SK-N-DZ (cell line): ENCODE measurements at regions not wholly inside any gene's neighbourhood (a gene's known extent, or its start where the extent isn't known, plus 50 kb on each side); places are given as distances from the start of the nearest gene placed in this dataset.
"Not testable (repeated sequence)": the region's sequence is repeated elsewhere in the genome, so short reads cannot be mapped to it uniquely, and the experiment has no call there.

ENCODE experiments used
- DNase-seq: peaks from one replicate; pipeline ENCODE4 v3.0.0-alpha.2; 2015; ENCODE audit warnings: low spot score

GRCh38 chr2:190742431-190742830 lies 93.5 kb downstream of the NAB1 start:
- DNase-seq = no peak

DNA sequence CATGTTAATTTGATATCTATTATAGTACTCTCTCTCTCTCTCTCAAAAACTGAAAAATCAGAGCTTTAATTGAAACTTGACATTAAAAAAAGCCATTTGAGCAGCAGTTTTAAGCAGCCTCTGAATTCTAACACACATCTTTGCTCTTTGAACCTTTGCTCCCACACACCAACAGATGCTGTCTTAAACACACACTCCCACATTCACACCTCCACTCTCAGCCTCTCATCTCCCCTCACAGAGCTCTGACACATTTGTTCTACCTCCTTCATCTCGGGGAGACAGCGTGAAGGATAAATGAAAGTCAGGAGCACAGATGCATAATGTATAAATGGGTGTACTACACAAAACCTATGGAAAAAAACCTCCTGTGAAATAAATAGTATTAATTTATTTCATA lies 95.2 kb downstream of the NAB1 start:
- DNase-seq = no peak

GRCh38 chr2:190746971-190747761 lies 98.3 kb downstream of the NAB1 start:
- DNase-seq = no peak

- DNase-seq = no peak
These were observed 100.1 kb downstream of the NAB1 start for GRCh38 chr2:190748966-190749365.

GRCh38 chr2:190755772-190756415 lies 107.0 kb downstream of the NAB1 start:
- DNase-seq = no peak

GRCh38 chr2:190759749-190760213 lies 110.9 kb downstream of the NAB1 start:
- no peak for DNase-seq

GRCh38 chr2:190760353-190761150 lies 111.7 kb downstream of the NAB1 start:
- not testable (repeated sequence) for DNase-seq

- DNase-seq = not testable (repeated sequence)
These were observed 112.3 kb downstream of the NAB1 start for GRCh38 chr2:190761216-190761615.

- DNase-seq = no peak
These were observed 113.7 kb downstream of the NAB1 start for GRCh38 chr2:190762566-190762965.

GRCh38 chr2:190763100-190763499 lies 114.2 kb downstream of the NAB1 start:
- no peak for DNase-seq

DNA sequence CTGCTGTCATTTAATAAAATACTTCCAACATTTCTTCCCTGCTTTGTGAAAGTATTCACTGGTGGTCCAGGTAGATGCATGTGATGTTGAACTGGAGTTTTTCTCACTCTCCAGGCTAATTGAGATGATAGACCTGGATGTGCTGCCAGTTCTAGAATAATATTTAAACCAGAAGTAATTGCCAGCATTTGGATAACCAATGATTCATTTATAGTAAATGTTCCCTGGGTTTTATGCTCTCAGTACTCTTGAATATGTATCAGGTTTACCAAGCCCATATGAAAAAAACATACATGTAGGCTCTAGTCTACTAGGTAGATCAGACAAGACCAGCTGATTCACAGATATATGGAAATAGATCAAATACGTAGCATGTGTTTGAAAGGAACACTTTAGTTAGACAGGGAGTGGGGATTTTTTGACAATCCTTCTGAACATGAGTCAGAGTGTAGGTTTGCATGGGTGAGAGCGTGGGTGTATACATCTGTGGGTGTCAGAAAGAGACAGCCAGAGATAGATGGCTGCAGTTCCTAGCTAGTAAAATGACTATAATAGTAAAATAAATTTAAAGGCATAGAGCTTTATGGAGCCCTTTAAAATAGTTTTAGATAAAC lies 115.1 kb downstream of the NAB1 start:
- DNase-seq = no peak

DNA sequence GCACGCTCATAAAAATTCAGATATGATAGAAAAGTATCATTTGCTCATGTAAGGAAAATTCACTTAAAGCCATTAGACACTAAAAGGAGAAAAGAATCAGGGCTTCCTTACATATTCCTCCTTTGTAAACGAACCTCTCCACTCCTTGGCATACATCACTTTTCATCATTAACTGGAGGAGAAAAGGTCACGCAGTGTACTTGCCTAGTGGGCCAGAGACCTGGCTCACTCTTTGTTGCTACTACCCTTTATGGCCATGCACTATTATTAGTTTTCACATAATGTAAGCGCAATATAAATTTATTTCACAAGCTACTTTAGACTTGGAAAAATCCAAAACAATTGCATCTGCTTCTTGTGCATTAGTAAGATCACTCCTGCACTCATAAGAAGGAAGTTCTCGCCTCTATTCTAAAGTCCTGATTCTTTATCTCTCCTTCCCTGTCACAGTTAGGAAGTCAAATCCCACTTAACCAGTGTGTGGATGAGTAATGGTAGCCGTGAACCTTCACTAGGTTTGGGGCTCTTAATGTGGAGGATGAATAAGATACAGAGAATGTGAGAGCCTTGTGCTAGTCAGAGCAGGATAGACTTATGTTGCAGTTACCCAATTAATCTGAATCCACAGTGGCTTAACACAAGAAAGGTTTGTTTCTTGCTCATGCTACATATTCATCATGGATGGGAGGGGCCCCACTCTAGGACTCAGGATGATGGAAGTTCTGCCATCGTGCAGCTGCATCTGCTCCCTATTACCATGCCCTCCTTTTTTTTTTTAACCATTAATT lies 115.0 kb upstream of the GLS start:
- DNase-seq = no peak

GRCh38 chr2:190766174-190766572 lies 114.4 kb upstream of the GLS start:
- no peak for DNase-seq

- no peak for DNase-seq
These were observed 114.0 kb upstream of the GLS start for GRCh38 chr2:190766595-190766994.

DNA sequence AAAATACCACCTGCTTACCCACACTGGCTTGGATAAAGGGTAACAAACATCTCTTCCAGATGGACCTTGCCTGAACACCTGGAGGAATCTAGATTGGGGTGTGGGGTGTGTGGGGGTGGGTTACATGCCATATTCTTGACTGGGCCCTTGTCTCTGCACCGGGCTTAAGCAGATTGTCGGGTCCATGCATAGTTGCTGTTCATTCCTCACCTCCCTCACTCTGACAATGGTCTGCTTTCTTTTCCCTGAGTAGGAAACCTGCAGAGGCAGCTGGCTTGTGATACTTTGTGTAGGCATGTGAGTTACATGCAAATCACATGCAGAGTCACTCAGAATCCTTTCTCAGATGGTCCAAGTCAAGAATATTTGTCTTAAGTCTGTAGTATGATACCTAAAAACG lies 112.8 kb upstream of the GLS start:
- DNase-seq = no peak

DNA sequence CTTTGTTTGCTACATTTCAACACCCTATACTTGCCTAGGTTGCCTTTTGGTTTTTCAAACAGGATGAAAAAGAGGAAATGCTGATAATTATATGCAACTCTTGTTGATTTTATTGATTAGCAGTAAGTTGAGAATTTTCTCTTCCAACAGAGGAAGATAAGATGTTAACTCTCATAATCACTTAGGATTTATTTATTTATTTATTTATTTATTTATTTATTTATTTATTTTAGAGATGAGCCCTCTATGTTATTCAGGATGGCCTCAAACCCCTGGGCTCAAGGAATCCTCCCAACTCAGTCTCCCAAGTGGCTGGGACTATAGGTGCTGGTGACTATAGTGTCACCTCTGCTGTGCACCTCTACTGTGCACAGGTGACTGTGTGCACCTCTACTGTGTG lies 111.4 kb upstream of the GLS start:
- DNase-seq = no peak

GRCh38 chr2:190771726-190772125 lies 108.9 kb upstream of the GLS start:
- DNase-seq = no peak

- DNase-seq = no peak
These were observed 100.0 kb upstream of the GLS start for GRCh38 chr2:190780594-190780993.

DNA sequence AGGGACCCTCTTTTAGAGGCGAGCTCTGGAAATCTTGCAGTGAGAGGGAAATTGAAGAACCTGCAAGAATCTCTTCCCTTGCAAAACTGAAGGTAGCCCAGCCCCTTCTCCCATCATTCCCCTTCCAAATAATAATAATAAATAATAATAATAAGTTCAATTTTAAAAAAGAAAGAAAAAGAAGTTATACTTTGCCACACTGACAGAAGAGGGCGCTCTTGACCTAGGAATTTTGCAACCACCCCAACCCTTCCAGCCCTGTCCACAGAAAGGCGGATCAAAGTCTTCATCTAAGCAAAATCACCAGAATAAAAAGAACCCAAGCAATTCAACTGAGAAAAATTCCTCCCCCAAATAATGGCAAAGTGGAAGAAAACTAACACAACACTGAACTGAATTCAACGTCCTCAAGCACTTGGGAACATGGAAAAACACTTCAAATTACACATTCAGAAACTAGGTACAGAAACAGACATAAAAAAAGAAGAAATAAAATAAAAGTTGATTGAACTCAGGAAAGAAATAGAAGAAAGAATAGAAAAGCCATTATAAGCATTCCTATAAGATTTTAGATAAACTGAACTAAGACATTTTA lies 98.9 kb upstream of the GLS start:
- peak; percentile 47 for DNase-seq

DNA sequence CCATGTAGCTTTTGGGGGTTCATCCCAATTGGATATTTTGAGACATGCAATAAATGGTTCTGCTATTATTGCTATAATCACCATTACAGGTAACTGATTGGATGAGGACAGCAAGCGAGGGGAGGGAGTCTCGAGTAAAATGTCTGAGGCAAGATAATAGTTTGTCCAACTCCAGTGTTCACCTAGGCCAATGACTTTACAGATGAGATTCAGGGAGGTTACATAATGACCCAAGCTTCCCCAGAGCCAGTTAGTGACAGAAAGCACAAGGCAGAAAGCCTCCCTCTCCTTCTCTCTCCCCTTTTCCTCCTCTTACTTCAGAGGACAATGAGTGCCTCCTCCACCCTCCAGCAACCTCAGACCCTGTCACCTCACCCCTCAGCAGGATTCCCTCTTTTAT lies 98.4 kb upstream of the GLS start:
- DNase-seq = no peak
